ENCODE measurements at regions not wholly inside any gene's neighbourhood (a gene's known extent, or its start where the extent isn't known, plus 50 kb on each side); places are given as distances from the start of the nearest gene placed in this dataset.
A peak's percentile ranks its signal among the peaks of the same experiment; 100 is the strongest.

DNA sequence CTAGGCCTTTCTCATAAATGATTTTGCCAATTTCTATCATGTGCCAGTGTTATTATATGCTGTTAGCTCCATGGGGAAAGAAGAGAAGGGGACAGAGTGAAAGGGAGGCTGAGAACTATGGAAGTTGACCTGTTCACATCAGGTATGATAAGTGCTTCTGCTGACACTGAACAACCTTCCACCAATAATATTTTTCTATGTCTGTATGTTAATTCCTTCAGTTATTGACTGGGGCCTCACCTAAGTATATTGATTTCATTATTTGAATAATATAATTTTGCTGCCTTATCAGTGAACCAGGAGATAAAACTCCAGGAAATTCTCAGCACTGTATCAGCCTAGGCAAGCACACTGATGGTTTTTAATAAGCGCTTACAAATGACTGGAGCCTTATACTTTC, 262.8 kb downstream of the SNCA start:
- no peak overlapping the region for H3K4me3 ChIP-seq (ENCODE audit: low read depth, low read length)
- TF ChIP-seq, protein P1, sequence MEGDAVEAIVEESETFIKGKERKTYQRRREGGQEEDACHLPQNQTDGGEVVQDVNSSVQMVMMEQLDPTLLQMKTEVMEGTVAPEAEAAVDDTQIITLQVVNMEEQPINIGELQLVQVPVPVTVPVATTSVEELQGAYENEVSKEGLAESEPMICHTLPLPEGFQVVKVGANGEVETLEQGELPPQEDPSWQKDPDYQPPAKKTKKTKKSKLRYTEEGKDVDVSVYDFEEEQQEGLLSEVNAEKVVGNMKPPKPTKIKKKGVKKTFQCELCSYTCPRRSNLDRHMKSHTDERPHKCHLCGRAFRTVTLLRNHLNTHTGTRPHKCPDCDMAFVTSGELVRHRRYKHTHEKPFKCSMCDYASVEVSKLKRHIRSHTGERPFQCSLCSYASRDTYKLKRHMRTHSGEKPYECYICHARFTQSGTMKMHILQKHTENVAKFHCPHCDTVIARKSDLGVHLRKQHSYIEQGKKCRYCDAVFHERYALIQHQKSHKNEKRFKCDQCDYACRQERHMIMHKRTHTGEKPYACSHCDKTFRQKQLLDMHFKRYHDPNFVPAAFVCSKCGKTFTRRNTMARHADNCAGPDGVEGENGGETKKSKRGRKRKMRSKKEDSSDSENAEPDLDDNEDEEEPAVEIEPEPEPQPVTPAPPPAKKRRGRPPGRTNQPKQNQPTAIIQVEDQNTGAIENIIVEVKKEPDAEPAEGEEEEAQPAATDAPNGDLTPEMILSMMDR (conservative IDR thresholded peaks at IDR 0.05; ENCODE audit: low read depth, low read length), result no peak
- DNase-seq (ENCODE audit: low read depth), result no peak

DNA sequence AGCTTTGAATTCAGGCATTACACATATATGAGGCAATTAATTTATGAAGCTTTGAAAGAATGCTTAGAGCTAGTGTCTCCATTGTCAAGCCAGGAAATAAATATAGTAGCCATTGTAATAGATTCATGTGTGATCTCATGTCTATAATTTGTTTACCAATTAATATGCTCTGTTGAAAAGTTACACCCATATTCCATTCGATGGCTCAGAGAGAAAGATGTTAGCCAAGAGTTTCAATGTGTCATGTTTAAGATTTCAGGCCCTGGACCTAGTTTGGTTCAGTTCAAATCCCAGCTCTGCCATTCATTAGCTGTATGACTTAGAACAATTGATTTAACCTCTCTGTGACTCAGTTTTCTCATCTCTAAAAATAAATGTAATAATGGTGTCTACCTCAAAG, 263.3 kb downstream of the SNCA start:
- H3K4me3 ChIP-seq (ENCODE audit: low read depth, low read length), result no peak overlapping the region
- no peak for DNase-seq (ENCODE audit: low read depth)
- TF ChIP-seq, protein P1 (conservative IDR thresholded peaks at IDR 0.05; ENCODE audit: low read depth, low read length), result no peak

DNA sequence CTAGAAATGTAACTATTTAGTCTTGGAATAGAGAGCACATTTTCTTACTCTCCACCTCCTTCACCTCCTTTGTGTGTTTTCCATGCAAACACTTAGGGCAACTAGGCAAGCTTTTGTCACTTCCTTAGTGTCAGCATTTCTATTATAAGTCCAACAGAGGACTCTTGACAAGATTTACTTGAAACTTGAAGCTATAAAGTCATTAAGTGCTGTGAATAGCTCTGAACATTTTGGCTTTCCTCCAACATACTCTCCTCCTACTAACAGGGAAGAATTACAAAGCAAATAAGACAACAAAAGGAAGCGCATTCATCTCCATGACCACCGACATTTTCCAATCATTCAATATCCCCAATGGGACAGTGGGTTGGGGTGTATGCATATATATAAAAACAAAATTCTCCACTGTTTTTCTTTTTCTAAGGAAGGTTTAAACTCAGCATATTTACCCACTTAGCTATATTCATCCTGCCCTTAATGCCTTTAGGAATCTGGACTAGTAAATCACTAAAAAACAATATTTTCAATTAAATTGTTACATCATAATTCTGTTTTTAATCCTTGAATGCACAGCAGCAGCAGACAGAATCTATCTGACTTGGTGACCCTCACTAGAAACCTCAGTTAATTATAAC, 264.6 kb downstream of the SNCA start:
- H3K4me3 ChIP-seq (ENCODE audit: low read depth, low read length), result no peak overlapping the region
- TF ChIP-seq, protein P1 (conservative IDR thresholded peaks at IDR 0.05; ENCODE audit: low read depth, low read length), result no peak
- DNase-seq (ENCODE audit: low read depth), result peak; percentile 53

DNA sequence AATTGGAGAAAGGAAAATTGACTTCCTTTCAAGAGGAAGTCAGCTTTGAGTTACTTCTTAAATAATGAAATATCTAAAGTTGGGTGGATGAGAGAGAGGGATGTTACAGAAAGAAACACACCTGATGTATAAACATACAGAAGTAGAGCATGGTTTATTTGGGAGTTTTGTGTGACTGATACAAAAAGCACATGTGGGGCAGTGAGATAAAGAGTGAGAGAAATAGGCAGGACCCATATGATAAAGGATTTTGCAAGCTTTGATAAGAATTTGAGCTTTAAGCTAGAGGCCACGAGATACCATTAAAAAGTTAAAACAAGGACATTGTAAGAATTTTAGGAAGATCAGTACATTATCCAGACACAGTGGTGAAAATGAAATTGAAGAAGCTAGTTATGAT, 263.3 kb upstream of the GPRIN3 start:
- DNase-seq (ENCODE audit: low read depth), result no peak
- TF ChIP-seq, protein P1 (conservative IDR thresholded peaks at IDR 0.05; ENCODE audit: low read depth, low read length), result no peak
- H3K4me3 ChIP-seq (ENCODE audit: low read depth, low read length), result no peak overlapping the region

DNA sequence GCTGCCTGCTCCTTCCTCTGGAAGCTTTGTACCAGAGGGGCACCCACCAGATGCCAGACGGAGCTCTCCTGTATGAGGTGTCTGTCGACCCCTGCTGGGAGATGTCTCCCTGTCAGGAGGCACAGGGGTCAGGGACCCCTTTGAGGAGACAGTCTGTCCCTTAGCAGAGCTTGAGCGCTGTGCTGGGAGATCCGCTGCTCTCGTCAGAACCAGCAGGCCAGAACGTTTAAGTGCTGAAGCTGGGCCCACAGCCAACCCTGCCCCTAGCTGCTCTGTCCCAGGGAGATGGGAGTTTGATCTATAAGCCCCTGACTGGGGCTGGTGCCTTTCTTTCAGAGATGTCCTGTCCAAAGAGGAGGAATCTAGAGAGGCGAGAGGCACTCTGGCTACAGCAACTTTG, 260.3 kb upstream of the GPRIN3 start:
- no peak for DNase-seq (ENCODE audit: low read depth)
- TF ChIP-seq, protein P1 (conservative IDR thresholded peaks at IDR 0.05; ENCODE audit: low read depth, low read length), result no peak

DNA sequence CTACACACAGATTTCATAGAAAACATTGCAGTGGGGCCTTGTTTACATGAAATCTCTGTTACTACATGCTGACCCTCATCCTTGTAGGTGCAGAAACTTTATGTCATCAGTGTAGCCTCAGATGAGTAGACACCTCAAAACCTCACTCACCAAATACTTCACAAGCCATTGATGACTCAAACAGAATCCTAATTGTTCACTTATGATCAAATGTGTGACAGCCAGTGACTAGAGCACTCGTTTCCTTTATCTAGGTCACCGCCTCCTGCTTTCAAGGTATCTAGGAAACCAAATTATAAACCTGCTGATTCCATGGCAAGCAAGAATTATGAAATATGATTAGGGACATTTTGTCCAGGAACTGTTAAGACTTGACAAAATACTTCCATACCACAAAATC, 255.8 kb upstream of the GPRIN3 start:
- TF ChIP-seq, protein P1 (conservative IDR thresholded peaks at IDR 0.05; ENCODE audit: low read depth, low read length), result no peak
- peak; percentile 28 for DNase-seq (ENCODE audit: low read depth)
- H3K4me3 ChIP-seq (ENCODE audit: low read depth, low read length), result no peak overlapping the region

More for the DNA sequence above, 260.3 kb upstream of the GPRIN3 start:
- no peak overlapping the region for H3K4me3 ChIP-seq (ENCODE audit: low read depth, low read length)

DNA sequence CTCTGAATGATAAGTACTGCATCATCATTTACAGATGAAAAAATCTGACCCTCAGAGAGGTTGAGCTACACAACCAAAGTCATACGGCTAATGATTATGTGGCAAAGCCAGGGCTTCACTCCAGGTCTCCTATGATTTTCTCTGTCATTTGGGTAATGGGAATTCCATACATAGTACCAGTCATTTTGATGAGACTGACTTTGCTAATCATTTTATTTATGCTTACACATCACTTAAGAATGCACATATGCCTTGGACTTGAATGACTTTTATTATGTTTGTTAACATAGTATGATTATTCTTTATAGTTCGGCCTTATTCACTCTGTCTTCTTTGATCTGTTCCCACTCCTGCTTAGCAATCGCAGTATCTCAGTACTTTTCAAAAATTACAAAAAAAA, 255.1 kb upstream of the GPRIN3 start:
- no peak overlapping the region for H3K4me3 ChIP-seq (ENCODE audit: low read depth, low read length)
- no peak for DNase-seq (ENCODE audit: low read depth)
- TF ChIP-seq, protein P1 (conservative IDR thresholded peaks at IDR 0.05; ENCODE audit: low read depth, low read length), result no peak
